ENCODE measurements at regions not wholly inside any gene's neighbourhood (a gene's known extent, or its start where the extent isn't known, plus 50 kb on each side); places are given as distances from the start of the nearest gene placed in this dataset.

DNA sequence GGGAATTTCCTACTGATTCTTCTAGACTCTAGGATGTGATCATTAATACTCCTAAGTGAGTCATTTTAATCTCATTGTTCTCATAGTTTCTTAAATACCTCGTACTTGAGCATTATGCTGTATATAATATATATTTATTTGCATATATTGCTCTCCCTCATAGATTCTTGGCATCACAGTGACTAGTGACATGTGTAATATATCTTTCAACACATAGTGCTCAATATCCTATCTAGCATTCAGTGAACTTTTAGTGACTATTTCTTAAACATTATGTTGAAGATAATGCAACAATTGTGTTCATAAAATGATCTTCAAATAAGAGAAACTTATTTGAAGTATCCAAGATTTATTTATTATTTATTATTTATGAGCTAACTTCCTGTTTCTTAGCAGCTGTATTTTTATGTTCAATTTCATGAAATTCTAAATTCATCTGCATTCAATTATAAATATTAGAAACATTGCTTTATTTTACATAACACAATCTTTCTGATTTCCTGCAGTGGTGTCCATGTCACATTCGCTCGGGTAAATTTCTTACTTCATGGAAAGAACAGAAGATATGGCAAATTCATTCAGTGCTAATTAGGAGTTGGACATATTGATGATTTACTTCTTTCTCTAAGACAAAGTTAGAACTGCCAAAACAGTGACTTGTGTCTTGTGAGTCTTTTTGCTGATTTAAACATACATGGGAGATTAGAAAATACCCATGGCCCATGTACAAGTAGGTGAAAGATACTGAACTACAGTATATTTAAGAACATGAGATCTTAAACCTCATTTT is 1095.5 kb upstream of the IGFBP7 start:
- DNase-seq (ENCODE audit: low read depth in 2 of 2), result no peak

DNA sequence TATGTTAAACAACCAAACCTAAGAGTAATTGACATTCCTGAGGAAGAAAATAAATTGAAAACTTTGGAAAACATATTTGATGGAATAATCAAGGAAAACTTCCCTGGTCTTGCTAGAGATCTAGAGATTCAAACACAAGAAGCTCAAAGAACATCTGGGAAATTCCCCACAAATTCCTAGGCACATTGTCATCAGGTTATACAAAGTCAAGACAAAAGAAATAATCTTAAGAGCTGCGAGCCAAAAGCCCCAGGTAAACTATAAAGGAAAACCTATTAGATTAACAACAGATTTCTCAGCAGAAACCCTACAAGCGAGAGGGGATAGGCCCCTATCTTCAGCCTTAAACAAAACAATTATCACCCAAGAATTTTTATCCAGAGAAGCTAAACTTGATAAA is 1082.0 kb upstream of the IGFBP7 start:
- no peak for DNase-seq (ENCODE audit: low read depth in 2 of 2)

DNA sequence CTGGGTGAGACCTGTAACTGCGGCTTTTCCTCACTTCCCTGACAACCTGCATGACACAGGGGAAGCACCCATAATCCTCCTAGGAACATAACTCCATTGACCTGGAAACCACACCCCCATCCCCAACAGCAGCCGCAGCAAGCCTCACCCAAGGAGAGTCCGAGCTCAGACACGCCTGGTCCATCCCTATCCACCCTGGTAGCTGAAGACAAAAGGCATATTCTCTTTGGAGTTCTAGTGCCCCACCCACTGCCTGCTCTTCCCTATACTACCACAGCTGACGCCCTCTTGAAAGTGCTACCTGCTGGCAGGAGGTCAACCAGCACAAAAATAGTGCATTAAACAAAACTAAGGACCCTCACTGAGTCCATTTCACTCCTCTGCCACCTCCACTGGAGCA is 1080.9 kb upstream of the IGFBP7 start:
- DNase-seq (ENCODE audit: low read depth in 2 of 2), result no peak

GRCh38 chr4:58188316-58188715 is 1078.1 kb upstream of the IGFBP7 start:
- no peak for DNase-seq (ENCODE audit: low read depth in 2 of 2)

DNA sequence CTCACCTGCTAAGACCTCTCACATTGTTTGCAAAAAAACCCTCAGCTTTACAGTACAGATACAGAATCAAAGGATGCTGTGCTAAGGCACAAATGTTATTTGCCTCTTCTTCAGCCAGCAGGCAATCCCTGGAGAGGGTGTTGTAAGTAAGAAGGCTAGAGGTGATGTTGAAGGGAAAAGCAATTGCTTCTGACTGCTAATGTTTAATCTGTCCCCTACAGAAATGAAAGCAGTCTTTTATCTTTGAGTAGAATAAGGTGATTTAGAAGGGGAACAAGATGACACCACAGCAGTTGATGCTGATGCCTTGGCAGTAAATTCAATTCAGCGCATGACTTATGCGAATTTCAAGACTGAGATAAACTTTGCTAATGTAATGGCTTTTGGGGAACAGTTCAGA is 1064.8 kb upstream of the IGFBP7 start:
- DNase-seq (ENCODE audit: low read depth in 2 of 2), result no peak

GRCh38 chr4:58166490-58166889 is 1056.3 kb upstream of the IGFBP7 start:
- DNase-seq (ENCODE audit: low read depth in 2 of 2), result no peak

DNA sequence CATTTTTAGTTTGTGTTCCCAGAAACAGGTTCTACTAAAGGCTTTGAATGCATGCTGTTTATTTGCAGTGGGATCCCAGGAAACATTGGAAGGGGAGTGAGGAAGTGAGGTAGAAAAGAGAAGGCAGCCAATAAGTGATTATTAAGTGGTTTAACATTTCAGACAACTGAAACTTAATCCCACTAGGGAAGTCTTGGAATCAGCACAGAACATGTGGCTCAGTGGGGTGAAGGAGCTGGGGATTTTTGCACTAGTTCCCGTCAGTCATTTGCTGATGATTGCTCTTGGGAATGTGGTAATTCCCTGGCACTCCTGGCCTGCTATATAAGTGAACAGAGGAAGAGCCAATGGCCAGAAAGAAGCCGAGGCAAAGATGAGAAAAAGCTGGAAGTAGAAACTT is 1053.0 kb upstream of the IGFBP7 start:
- DNase-seq (ENCODE audit: low read depth in 2 of 2), result no peak

DNA sequence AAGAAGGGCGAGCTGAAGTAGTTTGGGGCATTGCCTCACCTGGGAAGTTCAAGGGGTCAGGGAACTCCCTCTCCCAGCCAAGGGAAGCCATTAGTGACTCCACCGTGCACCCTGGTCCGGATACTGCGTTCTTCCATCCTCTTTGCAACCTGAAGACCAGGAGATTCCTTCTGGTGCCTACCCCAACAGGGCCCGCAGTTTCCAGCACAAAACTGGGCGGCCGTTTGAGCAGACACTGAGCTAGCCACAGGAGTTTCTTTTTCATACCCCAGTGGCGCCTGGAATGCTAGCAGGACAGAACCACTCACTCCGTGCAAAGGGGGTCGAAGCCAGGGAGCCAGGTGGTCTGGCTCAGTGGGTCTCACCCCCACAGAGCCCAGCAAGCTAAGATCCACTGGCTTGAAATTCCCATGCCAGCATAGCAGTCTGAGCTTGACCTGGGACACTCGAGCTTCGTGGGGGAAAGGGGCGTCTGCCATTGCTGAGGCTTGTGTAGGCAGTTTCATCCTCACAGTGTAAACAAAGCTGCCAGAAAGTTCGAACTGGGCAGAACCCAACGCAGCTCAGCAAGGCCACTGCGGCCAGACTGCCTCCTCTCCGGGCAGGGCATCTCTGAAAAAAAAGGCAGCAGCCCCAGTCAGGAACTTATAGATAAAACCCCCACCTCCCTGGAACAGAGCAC is 1039.4 kb upstream of the IGFBP7 start:
- DNase-seq (ENCODE audit: low read depth in 2 of 2), result no peak

DNA sequence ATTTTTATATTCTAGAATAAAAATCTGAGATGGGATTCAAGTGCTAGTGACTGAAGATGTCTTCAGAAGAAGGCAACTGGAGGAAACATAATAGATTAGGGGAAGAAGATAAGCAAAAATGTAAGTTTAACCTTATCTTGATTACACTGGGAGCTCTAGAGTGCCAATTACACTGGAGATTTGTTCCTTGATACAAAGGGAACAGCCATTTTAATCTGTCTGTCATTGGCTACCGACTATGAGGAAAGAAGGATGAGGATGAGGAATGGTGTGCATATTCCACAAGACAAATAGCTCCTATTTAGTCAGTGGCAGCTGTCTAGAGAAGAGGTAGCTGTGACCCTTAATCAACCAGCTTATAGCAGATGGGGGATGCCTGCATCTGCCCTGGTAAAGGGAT is 1034.5 kb upstream of the IGFBP7 start:
- no peak for DNase-seq (ENCODE audit: low read depth in 2 of 2)

DNA sequence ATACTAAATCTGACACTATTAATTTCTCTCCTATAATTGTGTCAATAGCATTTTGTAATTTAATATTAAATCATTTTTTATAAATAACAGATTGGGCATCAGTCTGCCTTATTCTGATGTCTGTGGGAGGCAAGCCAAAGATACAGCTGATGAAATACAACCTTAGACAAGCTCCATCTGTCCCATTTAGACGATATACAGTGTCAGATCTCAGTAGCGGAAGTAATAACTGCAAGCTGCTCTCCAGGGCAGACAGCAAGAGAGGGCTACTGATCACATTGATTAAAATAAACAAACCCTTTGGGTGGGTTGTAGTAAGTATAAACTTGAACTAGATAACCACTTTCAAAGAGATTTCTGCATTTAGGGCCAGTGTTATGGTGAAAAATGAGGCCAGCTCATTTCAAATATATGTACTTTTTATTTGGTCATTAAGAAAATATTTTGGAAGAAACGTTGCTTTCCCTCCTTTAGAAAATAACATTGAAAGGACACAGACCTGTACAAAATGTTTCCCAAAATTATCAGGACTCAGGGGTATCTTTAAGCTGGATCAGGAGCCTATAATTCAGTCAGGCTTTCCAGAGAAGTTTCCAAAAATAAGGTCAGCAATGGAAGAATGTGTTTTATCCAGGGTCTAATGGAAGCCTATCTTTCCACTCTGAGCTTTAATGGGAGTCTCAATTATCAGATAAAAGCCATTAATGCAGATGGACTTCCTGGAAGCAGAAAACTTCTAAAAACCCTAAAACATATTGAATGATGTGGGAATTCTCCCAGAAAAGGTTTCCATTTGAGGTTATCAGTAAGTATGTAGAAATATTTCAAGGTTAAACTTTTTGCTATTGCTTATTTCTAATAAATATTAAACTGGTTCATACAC is 1028.8 kb upstream of the IGFBP7 start:
- DNase-seq (ENCODE audit: low read depth in 2 of 2), result no peak

- no peak for DNase-seq (ENCODE audit: low read depth in 2 of 2)
Observed at GRCh38 chr4:58136604-58137003, 1026.4 kb upstream of the IGFBP7 start.

DNA sequence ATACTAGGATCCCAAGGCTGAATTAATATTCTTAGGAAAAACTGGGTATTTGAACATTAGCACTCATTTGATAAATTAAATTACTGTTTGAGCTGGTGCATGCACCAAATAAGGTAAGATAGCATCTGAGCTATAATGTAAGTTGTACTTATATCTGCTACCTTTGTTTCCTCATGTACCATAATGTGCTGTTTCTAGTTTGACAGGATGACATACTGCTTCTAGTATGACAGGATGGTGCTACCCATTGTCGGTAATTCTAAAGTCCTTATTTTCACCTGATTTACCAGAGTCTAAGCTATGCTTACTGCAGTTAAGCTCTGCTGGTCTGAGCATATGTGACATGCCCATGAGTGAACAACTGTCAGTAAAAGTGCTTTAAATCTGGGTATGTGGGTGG is 1017.5 kb upstream of the IGFBP7 start:
- no peak for DNase-seq (ENCODE audit: low read depth in 2 of 2)

- DNase-seq (ENCODE audit: low read depth in 2 of 2), result no peak
Observed at GRCh38 chr4:58119298-58119697, 1009.1 kb upstream of the IGFBP7 start.

DNA sequence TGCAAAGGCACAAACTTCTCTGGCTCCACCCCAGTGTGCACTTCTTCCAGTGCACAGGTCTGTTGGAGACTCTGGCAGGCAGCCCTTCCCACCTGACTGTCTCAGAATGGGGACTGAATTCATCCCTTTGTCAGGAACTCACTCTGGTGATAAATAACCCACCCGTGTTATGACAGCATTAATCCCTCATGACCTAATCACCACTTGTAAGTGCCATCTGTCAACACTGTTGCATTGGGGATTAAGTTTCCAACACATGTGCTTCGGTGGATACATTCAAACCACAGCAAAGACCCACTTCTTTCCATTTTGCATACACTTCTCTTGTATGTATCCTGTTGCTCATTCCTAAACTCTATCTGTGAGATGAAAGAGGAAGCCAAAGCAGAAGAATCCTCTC is 1002.9 kb upstream of the IGFBP7 start:
- no peak for DNase-seq (ENCODE audit: low read depth in 2 of 2)

GRCh38 chr4:58111818-58112217 is 1001.6 kb upstream of the IGFBP7 start:
- DNase-seq (ENCODE audit: low read depth in 2 of 2), result no peak

DNA sequence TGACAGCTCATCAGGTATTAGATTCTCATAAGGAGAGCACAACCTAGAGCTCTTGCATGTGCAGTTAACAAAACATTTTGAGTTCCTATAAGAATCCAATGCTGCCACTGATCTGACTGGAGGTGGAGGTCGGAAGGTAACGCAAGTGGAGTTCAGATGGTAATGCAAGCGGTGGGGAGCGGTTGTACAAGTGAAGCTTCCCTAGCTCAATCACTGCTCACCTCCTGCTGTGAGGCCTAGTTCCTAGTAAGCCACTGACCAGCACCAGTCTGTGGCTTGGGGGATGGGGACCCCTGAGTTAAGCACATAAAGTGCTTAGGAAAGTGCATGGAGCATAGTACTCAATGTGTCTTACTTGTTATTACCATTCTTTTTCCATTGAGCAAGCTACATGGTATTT is 983.2 kb upstream of the IGFBP7 start:
- DNase-seq (ENCODE audit: low read depth in 2 of 2), result no peak

GRCh38 chr4:58090539-58090938 is 980.4 kb upstream of the IGFBP7 start:
- DNase-seq (ENCODE audit: low read depth in 2 of 2), result no peak

DNA sequence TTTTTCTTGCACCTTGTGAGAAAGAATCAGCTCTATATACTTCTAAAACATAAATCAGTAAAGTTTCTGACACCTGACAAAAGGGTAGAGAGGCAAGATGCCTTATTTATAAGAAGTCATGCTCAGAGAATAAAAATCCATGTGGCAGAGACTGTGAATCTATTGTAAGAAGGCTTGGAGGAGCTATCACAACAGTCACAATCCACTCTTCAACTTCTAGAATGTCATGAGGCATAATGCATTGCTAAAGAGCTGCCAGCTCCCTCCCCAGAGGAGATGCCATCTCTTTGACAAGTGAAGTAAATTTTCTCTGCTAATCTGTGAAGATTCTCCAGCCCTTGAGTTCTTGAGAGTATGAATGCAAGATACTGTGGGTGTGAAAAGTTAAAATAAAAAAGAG is 971.2 kb upstream of the IGFBP7 start:
- no peak for DNase-seq (ENCODE audit: low read depth in 2 of 2)

GRCh38 chr4:58075724-58076123 is 965.5 kb upstream of the IGFBP7 start:
- DNase-seq (ENCODE audit: low read depth in 2 of 2), result no peak

GRCh38 chr4:58074382-58074781 is 964.2 kb upstream of the IGFBP7 start:
- no peak for DNase-seq (ENCODE audit: low read depth in 2 of 2)

GRCh38 chr4:58070726-58071125 is 960.5 kb upstream of the IGFBP7 start:
- DNase-seq (ENCODE audit: low read depth in 2 of 2), result no peak

DNA sequence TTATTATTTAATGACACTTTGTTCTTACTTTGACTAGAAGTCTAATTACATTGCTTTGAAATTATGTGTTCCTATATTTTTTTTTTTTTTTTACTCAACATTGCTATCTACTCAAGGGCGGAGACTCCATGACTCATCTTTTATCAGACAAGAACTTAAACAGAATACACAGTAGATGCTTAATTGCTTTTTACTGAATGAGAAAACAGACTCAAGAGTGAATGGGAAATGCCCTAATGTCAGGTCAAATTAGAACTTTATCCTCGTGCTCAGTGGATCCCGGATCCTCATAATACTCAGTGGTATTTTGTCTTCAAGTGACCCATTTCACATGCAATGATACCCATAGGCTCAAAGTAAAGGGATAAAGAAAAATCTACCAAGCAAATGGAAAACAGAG is 954.5 kb upstream of the IGFBP7 start:
- DNase-seq (ENCODE audit: low read depth in 2 of 2), result no peak
